ENCODE measurements at regions not wholly inside any gene's neighbourhood (a gene's known extent, or its start where the extent isn't known, plus 50 kb on each side); places are given as distances from the start of the nearest gene placed in this dataset.
"Not testable (repeated sequence)": the region's sequence is repeated elsewhere in the genome, so short reads cannot be mapped to it uniquely, and the experiment has no call there.

GRCh38 chr4:152063621-152064240 lies 302.9 kb upstream of the GATB start:
- DNase-seq (ENCODE audit: low spot score), result peak; percentile 62

GRCh38 chr4:152062936-152063620 lies 302.3 kb upstream of the GATB start:
- no peak for DNase-seq (ENCODE audit: low spot score)

GRCh38 chr4:152054731-152055130 lies 293.9 kb upstream of the GATB start:
- no peak for DNase-seq (ENCODE audit: low spot score)

- no peak for DNase-seq (ENCODE audit: low spot score)
Observed at GRCh38 chr4:152052451-152053057, 291.7 kb upstream of the GATB start.

GRCh38 chr4:152051332-152051731 lies 290.5 kb upstream of the GATB start:
- DNase-seq (ENCODE audit: low spot score), result not testable (repeated sequence)

- no peak for DNase-seq (ENCODE audit: low spot score)
Observed at GRCh38 chr4:152050106-152050505, 289.3 kb upstream of the GATB start.

GRCh38 chr4:152047451-152047850 lies 286.6 kb upstream of the GATB start:
- no peak for DNase-seq (ENCODE audit: low spot score)

- no peak for DNase-seq (ENCODE audit: low spot score)
Observed at GRCh38 chr4:152045807-152046571, 285.2 kb upstream of the GATB start.

- no peak for DNase-seq (ENCODE audit: low spot score)
Observed at GRCh38 chr4:152045449-152045806, 284.6 kb upstream of the GATB start.

GRCh38 chr4:152044331-152045036 lies 283.7 kb upstream of the GATB start:
- DNase-seq (ENCODE audit: low spot score), result no peak

GRCh38 chr4:152041295-152041694 lies 280.5 kb upstream of the GATB start:
- no peak for DNase-seq (ENCODE audit: low spot score)

GRCh38 chr4:152039691-152040090 lies 278.9 kb upstream of the GATB start:
- no peak for DNase-seq (ENCODE audit: low spot score)

GRCh38 chr4:152039023-152039481 lies 278.2 kb upstream of the GATB start:
- DNase-seq (ENCODE audit: low spot score), result no peak

GRCh38 chr4:152038238-152038637 lies 277.4 kb upstream of the GATB start:
- DNase-seq (ENCODE audit: low spot score), result no peak

GRCh38 chr4:152037435-152037834 lies 276.6 kb upstream of the GATB start:
- no peak for DNase-seq (ENCODE audit: low spot score)

- DNase-seq (ENCODE audit: low spot score), result no peak
Observed at GRCh38 chr4:152033621-152034020, 272.8 kb upstream of the GATB start.

GRCh38 chr4:152032722-152033131 lies 271.9 kb upstream of the GATB start:
- DNase-seq (ENCODE audit: low spot score), result no peak

GRCh38 chr4:152029631-152030030 lies 268.8 kb upstream of the GATB start:
- no peak for DNase-seq (ENCODE audit: low spot score)

GRCh38 chr4:152028131-152028530 lies 267.3 kb upstream of the GATB start:
- DNase-seq (ENCODE audit: low spot score), result no peak

GRCh38 chr4:152024881-152025280 lies 264.1 kb upstream of the GATB start:
- peak; percentile 14 for DNase-seq (ENCODE audit: low spot score)

- DNase-seq (ENCODE audit: low spot score), result no peak
Observed at GRCh38 chr4:152023674-152024073, 262.9 kb upstream of the GATB start.

GRCh38 chr4:152022543-152022942 lies 261.7 kb upstream of the GATB start:
- no peak for DNase-seq (ENCODE audit: low spot score)

All from CD4-positive, alpha-beta T cell treated with Interleukin-2 at 100 ng/mL for 4 hours (primary cell).